Activated CD4-positive, alpha-beta T cell treated with anti-CD3 and anti-CD28 coated beads, Interleukin-10, Interleukin-2, amounts not matched to agents 100 ng/mL and 50 ng/mL, durations not matched to agents 16 hours and 8 hours (primary cell): ENCODE measurements at regions not wholly inside any gene's neighbourhood (a gene's known extent, or its start where the extent isn't known, plus 50 kb on each side); places are given as distances from the start of the nearest gene placed in this dataset.
"Not testable (repeated sequence)": the region's sequence is repeated elsewhere in the genome, so short reads cannot be mapped to it uniquely, and the experiment has no call there.

Source experiments
- DNase-seq: peaks from one replicate; pipeline ENCODE4 v3.0.0-alpha.2; 2020

DNA sequence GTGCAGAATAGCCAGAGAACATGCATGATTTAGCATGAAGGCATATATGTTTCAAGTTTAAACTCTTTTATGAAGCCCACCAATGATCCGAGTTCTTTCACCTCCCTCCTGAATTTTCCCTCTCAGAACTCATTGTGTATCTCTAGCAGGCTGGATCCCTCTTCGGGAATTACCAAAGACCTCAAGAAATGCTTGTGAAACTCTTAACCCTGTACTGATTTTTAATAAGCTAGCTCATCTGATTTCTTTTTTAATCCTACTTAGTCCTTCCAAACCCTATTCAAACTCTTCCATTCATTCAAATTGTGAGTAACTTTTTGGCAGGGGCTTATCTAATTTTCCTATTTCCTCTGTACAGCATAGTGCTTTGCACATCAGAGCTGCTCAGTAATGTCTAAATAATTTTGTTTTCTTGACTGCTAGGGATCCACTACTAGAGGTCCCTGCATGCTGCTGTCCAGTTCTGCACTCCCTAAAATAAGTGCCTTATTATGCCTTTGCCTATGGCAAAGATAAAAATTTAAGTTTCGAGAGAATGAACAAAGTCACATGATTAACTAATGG, 723.8 kb downstream of the CDH11 start:
- no peak for DNase-seq

GRCh38 chr16:64397042-64397441, 724.8 kb downstream of the CDH11 start:
- no peak for DNase-seq

- no peak for DNase-seq
Observed at GRCh38 chr16:64394061-64394460, 727.8 kb downstream of the CDH11 start.

- DNase-seq: no peak
Observed at GRCh38 chr16:64392456-64392855, 729.4 kb downstream of the CDH11 start.

- DNase-seq: no peak
Observed at GRCh38 chr16:64391063-64391600, 730.7 kb downstream of the CDH11 start.

GRCh38 chr16:64390102-64390501, 731.8 kb downstream of the CDH11 start:
- DNase-seq: no peak

DNA sequence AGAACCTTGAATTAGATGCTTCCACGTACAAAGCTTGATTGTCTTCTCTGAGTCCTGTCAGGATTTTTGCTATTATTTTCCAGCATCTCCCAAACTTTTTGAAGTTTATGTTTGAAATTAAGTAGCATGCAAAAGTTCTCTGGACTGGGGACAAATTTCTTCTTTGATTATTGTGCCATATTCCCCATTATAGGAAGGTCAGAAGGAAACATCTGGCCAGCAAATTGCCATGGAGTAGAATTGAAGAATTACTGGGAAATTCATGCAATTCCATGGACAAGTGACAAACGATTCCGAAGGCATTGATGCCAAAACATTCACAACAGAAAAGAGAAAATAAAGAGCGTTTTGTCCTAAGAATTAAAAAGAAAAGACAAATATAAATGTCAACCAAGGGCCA, 737.2 kb downstream of the CDH11 start:
- no peak for DNase-seq

DNA sequence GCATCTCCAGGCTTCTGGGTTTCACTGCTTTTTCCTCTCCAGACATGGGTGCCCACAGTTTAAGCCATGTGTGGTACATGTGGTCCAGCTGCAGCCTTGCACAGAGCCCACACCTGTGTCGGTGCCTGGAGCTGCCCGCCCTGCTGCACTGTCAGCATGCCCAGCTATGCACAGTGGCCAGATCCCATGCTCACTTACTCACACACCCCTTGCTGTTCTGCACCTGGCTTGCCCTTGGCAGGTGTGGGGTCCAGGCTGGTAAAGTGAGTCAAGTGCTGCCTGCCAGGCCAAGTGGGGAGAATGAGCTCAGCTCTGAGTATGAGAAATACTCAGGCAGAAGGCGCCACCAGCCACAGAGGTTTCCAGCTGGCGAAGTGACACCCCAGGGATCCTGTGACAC, 739.9 kb downstream of the CDH11 start:
- DNase-seq: no peak

DNA sequence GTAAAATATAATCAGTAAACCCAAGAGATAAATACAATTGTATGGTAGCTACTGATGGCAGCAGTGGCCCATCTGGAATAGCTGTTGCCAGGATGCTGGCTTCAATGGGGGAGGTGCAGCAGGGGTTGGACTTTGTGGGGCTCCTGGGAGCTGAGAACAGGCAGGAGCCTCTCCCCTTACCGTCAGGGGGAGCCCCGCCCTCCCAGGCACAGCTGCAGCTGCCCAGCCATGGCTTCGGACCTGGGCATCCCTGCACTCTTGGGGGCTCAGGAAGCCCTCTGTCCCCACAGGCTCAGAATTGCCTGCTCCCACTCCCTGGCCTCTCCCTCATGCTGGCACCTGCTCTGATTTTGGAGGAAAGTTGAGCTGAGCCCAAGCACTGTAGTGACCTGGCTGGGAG, 741.1 kb downstream of the CDH11 start:
- no peak for DNase-seq

DNA sequence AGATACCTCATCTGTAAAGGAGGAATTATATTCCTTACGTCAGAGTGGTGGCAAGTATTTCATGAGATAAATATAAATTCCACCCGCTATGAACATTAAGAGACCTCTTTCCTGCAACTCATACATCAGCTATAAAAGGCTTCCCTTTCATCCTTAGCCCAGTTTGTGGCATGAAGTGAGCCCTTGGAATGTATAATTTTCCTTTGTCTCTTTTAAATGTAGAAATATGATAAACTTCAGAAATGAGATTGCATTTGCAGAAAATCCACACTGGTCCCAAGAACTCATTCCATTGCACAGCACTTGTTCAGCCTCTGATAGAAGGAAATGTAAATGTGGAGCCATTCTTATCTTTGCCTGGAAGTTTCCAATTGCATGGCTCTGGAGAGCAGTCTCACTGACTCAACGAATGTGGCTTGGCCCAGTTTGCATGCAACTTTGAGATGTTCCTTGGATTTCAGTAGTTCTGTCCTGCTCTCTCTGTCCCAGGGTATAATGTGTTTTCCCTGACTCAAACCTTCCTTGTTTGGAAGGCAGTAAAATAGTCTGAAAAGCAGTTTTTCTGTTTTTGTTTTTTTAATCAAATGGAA, 746.4 kb downstream of the CDH11 start:
- DNase-seq: no peak

- DNase-seq: no peak
Observed at GRCh38 chr16:64370112-64370511, 751.8 kb downstream of the CDH11 start.

DNA sequence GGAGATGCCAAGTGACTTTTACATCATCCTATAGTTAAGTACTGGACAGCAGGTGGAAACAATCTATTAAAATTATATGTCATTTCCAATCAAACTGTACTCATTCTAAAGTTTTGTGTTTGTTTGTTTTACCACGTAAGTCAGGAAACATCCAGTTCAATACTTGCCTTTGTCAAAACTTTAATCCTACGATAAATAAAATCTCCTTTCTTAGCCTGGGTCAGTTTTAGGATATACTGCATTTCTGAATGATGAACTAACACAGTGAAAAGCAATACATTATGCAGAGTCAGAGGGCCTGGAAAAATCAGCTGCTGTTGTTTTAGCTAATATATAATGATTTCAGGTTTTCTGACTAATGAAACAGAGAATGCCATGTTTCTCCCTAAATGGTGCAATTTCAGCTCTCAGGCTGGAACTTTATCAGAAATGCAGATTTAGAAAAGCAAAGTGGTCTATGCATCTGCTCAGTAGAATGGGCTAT, 756.4 kb downstream of the CDH11 start:
- DNase-seq: no peak

DNA sequence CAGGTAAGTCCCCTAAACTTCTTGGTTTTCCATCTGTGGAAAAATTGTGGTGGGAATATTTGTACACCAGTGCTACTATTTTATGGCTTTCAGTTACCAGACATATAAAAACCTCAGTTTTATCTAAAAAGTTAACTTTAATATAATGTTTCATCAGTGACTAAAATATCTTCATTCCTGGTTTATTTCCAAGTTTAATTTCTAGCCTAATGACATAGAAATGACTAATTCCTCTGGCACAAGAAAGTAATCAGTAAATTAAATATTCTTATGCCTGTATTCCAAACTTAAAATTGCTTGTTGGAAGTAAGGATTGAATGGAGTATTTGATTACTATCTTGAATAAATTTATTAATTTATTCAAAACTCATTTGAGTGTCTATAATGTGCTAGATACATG, 757.0 kb downstream of the CDH11 start:
- no peak for DNase-seq

DNA sequence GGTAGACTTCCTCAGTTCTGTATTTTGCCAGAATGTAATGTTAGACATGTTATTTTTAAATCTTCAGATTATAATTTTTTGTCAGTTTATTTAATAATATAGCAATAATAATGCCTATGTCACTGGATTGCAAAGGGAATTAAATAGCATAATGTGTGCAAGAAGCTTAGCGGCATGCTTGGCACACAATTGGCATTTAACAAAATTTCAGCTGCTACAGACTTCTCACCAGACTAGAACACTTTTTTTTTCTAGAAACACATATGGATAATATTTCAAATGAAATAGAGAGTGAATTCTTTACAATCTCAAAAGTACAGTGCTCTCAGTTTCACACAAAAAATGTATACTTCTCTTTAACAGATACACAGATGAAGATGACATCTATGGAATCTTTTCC, 757.4 kb downstream of the CDH11 start:
- no peak for DNase-seq

GRCh38 chr16:64364016-64364415, 757.8 kb downstream of the CDH11 start:
- DNase-seq: no peak

DNA sequence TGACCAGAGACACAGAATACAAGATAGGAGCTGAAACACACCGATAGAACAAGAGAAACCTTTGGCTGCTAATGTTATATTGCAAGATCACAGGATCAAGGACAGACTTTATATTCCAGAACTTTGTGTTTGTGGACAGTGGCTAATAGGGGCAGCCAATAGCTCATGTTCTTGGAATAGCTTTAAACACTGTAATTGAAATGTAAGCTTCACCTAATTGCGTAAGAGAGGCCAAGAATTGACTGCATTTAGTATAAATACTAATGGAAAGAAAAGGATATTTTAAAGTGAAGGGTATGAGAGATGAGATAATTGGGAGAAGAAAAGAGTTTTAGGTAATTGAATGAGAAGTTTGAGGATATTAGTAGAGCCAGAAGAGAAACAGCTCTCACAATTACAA, 758.8 kb downstream of the CDH11 start:
- DNase-seq: no peak

DNA sequence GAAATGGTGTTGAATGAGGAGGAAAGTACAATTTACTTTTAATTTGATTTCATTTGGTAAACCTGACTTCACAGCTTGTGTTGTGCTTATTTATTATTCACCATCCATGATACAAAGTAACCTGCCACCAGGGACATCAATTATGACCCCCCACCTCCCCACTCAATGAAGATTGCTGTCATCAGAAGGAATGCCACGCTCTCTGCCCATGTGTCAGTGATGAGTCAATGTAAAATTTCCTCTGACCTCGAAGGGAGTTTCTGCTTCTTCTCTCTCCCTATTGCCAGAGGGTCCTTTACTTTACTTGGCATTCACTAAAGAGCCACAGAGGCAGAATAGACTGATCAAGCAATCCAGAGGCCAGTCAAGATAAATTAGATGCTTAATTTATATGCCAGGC, 759.7 kb downstream of the CDH11 start:
- no peak for DNase-seq

GRCh38 chr16:64361753-64362152, 760.1 kb downstream of the CDH11 start:
- DNase-seq: no peak

GRCh38 chr16:64358291-64358690, 763.6 kb downstream of the CDH11 start:
- no peak for DNase-seq

DNA sequence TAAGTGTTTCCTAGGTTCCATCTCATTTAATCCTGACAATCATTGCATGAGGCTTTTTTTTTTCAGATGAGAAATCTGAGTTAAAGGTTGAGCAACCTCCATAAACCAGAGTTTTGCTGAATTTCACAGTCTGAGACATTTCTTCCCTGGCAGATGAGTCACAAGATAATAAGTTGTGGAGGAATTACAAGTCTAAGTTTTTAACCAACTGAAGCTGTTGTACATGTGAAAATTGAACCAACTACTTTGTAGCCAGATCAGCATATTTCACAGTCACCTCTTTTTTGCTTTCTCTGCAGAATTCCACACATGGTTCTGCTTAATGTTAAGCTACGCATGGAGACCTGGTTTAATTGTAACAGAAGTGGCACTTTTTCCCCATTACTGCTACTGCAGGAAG, 765.6 kb downstream of the CDH11 start:
- no peak for DNase-seq

DNA sequence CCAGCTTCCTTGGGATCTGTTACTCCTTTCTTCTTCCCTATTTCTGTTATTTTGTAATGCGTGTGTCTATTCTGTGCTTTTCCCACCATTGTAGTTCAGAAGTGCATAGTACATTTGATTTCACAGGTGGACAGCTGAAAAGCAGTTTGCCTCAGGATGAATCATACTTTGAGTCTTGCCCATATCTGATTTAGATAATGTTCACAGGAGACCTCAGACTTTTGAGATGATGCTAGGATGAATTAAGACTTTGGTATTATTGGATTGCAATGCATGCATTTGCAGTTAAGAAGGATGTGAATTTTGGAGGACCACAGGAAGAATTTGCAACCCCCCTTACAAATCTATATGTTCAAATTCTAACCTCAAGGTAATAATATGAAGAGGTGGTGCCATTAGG, 769.6 kb downstream of the CDH11 start:
- no peak for DNase-seq

DNA sequence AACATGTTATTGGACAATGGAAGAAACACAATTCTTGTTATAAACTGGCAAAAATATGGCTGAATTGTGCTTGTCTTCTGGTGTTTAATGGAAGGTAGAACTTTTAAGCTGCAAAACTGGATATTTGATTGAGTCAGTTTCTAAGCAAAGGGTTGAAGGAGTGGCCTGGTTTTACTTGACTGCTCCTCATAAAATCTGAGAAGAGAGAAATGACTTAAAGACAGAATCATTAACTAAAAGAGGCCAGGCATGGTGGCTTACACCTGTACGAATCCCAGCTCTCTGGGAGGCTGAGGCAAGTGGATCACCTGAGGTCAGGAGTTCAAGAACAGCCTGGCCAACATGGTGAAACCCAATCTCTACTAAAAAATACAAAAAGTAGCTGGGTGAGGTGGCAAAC, 770.7 kb downstream of the CDH11 start:
- no peak for DNase-seq

DNA sequence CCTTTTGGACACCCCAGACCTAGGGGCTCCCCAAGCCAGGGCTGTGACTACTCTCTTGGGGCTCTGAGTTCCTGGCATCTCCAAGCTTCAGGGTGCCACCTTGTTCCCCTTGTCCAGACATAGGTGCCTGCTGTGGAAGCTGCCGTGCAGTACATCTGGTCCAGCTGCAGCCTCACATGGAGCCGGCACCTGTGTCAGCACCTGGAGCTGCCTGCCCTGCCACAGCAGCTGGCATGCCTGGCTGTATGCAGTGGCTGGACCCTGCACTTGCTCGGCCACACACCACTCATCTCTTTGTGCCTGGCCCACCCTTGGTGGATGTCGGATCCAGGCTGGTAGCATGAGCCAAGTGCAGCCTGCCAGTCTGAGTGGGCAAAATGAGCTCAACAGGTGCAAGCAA, 775.8 kb downstream of the CDH11 start:
- DNase-seq: no peak

- no peak for DNase-seq
Observed at GRCh38 chr16:64345142-64345541, 776.7 kb downstream of the CDH11 start.

GRCh38 chr16:64343820-64344443, 777.9 kb downstream of the CDH11 start:
- not testable (repeated sequence) for DNase-seq
